PFSK-1 (cell line): ENCODE measurements at regions not wholly inside any gene's neighbourhood (a gene's known extent, or its start where the extent isn't known, plus 50 kb on each side); places are given as distances from the start of the nearest gene placed in this dataset.

Experiments used
- FOXP2 ChIP-seq: optimal IDR thresholded peaks from 2 replicates; pipeline ENCODE3; 2011; ENCODE audit warnings: borderline replicate concordance, control low read depth, inconsistent platforms; ENCODE audit not compliant: insufficient read depth; ENCODE audit errors: extremely low read length, extremely low read depth
- POLR2AphosphoS5 ChIP-seq: IDR thresholded peaks from 2 replicates; pipeline ENCODE4 v1.6.1; 2012; ENCODE audit warnings: low read depth, mild to moderate bottlenecking, control low read depth, low read length, moderate library complexity
- REST ChIP-seq, 2 experiments: IDR thresholded peaks; 2 replicates each; pipeline versions ENCODE4 v1.6.1 to v1.8.0; 2011 to 2012; ENCODE audit warnings: low read depth in 2 of 2, low read length in 2 of 2, control low read depth in 1 of 2, inconsistent platforms in 1 of 2, mild to moderate bottlenecking in 1 of 2, moderate library complexity in 1 of 2; ENCODE audit not compliant: insufficient read depth in 1 of 2
- SIN3A ChIP-seq: IDR thresholded peaks from 2 replicates; pipeline ENCODE4 v1.6.1; 2012; ENCODE audit warnings: mild to moderate bottlenecking, low read length, moderate library complexity, borderline replicate concordance; ENCODE audit not compliant: insufficient read depth
- TAF1 ChIP-seq: IDR thresholded peaks from 2 replicates; pipeline ENCODE4 v1.6.1; 2012; ENCODE audit warnings: low read length, control low read depth, borderline replicate concordance; ENCODE audit not compliant: insufficient read depth

DNA sequence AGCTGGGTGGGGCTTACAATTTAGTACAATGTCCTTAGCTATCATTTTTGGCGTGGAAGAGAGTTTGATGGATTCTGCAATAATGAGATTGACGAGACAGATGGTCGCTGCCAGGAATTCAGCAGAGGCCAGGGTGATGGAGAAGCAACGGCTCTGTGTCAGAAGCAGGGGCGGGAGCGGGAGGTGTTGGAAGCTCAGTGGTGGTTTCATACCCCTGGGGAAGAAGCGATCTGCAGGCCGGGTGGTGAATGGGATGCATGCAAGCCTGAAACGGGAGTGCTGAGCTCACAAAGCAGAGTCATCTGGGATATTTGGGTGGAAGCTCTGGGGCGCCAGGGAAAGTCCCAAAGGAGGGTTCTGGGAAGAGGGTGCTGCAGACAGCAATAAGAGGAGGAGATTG, 370.8 kb downstream of the ZNF536 start:
- TF ChIP-seq REST (IDR thresholded peaks at IDR 0.05; ENCODE audit: insufficient read depth in 1 of 2, low read depth in 2 of 2, low read length in 2 of 2) (no peak), POLR2AphosphoS5 (no peak), SIN3A (no peak)

DNA sequence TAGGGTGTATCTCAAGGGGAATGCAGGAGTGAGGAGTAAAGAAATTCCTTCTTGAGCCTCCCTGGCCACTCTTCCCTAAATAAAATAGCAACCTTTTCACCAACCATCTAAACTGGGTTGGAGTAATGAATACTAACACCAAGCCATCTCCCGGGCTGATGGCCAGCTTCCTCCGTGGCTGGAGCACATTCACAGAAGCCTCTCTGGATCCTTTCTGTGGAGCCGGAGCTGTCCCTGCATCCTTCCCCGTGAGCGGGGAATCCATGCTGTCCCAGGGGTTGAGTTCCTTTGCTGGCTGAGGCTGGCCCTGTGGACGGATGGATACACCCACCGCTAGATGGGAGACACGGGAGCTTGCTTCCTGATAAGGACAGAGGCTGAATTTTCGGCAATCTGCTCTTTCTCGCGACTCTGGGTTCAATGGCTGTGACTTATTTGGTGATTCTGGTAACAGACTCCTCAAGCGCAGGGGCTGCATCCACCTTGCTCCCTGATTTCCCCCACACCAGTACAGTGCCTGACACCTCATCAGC, 370.3 kb downstream of the ZNF536 start:
- TF ChIP-seq SIN3A (no peak), POLR2AphosphoS5 (no peak), TAF1 (no peak), FOXP2 (no peak), REST (IDR thresholded peaks at IDR 0.05; ENCODE audit: insufficient read depth in 1 of 2, low read depth in 2 of 2, low read length in 2 of 2) (no peak)

DNA sequence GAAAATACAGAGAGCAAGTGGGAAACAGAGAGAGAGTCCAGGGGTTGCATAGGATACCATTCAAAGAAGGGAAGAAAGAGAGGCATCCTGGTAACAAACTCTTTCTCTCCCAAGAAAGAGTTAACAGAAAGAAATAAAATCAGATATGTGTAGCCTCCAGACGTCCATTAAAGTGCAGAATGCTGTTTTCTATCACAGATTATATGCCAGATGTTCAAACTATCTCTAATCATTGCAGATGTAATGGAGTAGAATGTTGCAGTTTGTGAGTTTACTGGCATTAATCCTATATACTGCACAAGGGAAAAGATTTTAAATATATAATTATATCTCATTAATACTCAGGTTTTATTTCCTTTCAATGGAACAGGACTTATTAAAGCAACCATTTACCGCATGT, 369.4 kb downstream of the ZNF536 start:
- TF ChIP-seq FOXP2 (no peak), SIN3A (no peak), REST (IDR thresholded peaks at IDR 0.05; ENCODE audit: insufficient read depth in 1 of 2, low read depth in 2 of 2, low read length in 2 of 2) (no peak), TAF1 (no peak), POLR2AphosphoS5 (no peak)

- TF ChIP-seq SIN3A (no peak), TAF1 (no peak), FOXP2 (no peak)
Measured at GRCh38 chr19:30739394-30739793, 367.2 kb downstream of the ZNF536 start.

DNA sequence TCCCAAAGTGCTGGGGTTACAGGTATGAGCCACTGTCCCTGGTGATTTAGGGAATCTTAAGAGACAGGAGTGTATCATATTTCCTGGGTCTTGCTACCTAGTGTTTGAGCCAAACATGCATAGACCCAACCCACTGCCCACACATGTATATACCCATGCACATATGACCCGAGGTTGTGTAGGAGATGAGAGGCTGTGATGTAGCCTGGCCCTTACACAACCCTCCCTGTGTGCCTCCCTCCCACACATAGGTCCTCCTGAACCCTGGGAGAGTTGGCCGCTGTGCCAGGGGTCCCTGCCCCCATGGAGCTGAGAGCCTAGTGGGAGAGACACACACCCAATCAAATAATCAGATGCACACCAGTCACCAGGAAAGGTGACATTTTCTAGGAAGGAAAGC, 365.9 kb downstream of the ZNF536 start:
- TF ChIP-seq TAF1, result no peak
- no peak for TF ChIP-seq REST (IDR thresholded peaks at IDR 0.05; ENCODE audit: insufficient read depth in 1 of 2, low read depth in 2 of 2, low read length in 2 of 2)
- TF ChIP-seq FOXP2, result no peak
- TF ChIP-seq SIN3A, result no peak
- TF ChIP-seq POLR2AphosphoS5, result no peak

DNA sequence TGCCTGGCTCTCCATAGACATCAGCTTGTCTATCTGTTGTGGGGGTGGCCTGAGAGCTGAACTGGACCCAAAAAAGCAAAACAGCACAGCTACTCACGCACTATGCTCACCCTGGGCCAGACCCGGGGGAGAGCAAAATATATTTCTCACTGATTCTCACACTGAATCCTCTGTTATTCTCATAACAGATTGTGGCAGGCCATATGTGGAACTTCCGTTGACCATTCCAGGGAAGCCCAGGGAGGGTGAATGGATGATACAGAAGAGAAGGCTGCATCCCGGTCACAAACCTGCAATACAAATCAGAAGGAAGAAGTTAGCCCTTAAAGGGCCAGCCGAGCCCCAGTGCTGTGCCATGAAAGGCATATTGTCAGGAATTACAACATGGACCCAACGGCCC, 362.5 kb downstream of the ZNF536 start:
- TF ChIP-seq POLR2AphosphoS5, result no peak
- TF ChIP-seq SIN3A, result no peak
- TF ChIP-seq REST (IDR thresholded peaks at IDR 0.05; ENCODE audit: insufficient read depth in 1 of 2, low read depth in 2 of 2, low read length in 2 of 2), result no peak
- TF ChIP-seq TAF1, result no peak
- TF ChIP-seq FOXP2, result no peak
